HL-60 (cell line): ENCODE measurements at regions not wholly inside any gene's neighbourhood (a gene's known extent, or its start where the extent isn't known, plus 50 kb on each side); places are given as distances from the start of the nearest gene placed in this dataset.

Experiments
- POLR2AphosphoS5 ChIP-seq: IDR thresholded peaks from 2 replicates; pipeline ENCODE4 v1.6.1; 2012; ENCODE audit warnings: low read depth
- TF ChIP-seq, protein P1 (sequence below): IDR thresholded peaks from 2 replicates; pipeline ENCODE4 v1.6.1; 2012; ENCODE audit warnings: low read depth; ENCODE audit not compliant: insufficient replicate concordance
- TF ChIP-seq, protein P2 (sequence below): IDR thresholded peaks from one replicate; pipeline ENCODE4 v1.5.1; 2011; ENCODE audit warnings: low read length, control low read depth, inconsistent platforms; ENCODE audit not compliant: insufficient read depth

DNA sequence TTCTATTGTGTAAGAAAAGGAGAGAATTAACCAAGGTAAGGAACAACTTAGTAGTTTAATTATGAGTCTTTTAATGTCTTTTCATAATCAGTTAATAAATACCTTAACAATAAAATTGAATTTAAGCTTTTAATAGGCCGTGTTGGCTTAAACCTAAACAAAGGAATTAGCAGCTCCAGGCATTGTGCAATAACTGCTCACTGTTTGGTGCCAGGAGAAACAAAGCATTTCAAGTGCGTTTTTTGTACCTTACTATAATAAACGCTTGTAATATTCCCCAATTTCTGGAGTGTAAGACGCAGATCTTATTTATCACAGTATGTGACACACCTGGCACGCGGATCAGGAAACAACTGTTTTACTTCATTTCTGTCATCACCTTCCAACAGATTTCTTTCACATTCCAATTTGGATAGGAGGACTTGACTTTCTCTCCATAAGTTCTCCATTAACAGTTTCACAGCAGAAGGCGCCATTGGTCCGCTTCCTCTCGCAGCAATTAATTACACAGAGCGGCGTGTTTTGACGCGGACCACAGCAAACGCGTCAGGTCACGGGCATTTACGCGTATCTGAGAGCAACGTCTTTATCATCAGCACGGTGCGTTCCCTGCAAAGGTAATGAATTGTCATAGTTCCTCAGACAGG lies 335.8 kb upstream of the NT5E start:
- TF ChIP-seq, protein P1, sequence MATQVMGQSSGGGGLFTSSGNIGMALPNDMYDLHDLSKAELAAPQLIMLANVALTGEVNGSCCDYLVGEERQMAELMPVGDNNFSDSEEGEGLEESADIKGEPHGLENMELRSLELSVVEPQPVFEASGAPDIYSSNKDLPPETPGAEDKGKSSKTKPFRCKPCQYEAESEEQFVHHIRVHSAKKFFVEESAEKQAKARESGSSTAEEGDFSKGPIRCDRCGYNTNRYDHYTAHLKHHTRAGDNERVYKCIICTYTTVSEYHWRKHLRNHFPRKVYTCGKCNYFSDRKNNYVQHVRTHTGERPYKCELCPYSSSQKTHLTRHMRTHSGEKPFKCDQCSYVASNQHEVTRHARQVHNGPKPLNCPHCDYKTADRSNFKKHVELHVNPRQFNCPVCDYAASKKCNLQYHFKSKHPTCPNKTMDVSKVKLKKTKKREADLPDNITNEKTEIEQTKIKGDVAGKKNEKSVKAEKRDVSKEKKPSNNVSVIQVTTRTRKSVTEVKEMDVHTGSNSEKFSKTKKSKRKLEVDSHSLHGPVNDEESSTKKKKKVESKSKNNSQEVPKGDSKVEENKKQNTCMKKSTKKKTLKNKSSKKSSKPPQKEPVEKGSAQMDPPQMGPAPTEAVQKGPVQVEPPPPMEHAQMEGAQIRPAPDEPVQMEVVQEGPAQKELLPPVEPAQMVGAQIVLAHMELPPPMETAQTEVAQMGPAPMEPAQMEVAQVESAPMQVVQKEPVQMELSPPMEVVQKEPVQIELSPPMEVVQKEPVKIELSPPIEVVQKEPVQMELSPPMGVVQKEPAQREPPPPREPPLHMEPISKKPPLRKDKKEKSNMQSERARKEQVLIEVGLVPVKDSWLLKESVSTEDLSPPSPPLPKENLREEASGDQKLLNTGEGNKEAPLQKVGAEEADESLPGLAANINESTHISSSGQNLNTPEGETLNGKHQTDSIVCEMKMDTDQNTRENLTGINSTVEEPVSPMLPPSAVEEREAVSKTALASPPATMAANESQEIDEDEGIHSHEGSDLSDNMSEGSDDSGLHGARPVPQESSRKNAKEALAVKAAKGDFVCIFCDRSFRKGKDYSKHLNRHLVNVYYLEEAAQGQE, result no peak
- TF ChIP-seq, protein P2, sequence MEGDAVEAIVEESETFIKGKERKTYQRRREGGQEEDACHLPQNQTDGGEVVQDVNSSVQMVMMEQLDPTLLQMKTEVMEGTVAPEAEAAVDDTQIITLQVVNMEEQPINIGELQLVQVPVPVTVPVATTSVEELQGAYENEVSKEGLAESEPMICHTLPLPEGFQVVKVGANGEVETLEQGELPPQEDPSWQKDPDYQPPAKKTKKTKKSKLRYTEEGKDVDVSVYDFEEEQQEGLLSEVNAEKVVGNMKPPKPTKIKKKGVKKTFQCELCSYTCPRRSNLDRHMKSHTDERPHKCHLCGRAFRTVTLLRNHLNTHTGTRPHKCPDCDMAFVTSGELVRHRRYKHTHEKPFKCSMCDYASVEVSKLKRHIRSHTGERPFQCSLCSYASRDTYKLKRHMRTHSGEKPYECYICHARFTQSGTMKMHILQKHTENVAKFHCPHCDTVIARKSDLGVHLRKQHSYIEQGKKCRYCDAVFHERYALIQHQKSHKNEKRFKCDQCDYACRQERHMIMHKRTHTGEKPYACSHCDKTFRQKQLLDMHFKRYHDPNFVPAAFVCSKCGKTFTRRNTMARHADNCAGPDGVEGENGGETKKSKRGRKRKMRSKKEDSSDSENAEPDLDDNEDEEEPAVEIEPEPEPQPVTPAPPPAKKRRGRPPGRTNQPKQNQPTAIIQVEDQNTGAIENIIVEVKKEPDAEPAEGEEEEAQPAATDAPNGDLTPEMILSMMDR, result no peak
- no peak for TF ChIP-seq POLR2AphosphoS5
